HG03378 (cell line): ENCODE measurements at regions not wholly inside any gene's neighbourhood (a gene's known extent, or its start where the extent isn't known, plus 50 kb on each side); places are given as distances from the start of the nearest gene placed in this dataset.
"Not testable (repeated sequence)": the region's sequence is repeated elsewhere in the genome, so short reads cannot be mapped to it uniquely, and the experiment has no call there.

Experiments used
- ATAC-seq: cut with Tn5 transposase; IDR thresholded peaks from one replicate; pipeline ENCODE4 v1.9.1; 2021; ENCODE audit warnings: mild to moderate bottlenecking, moderate library complexity; ENCODE audit not compliant: unreplicated experiment

GRCh38 chr11:25488176-25488575 lies 843.8 kb upstream of the ANO3 start:
- ATAC-seq = not testable (repeated sequence)

GRCh38 chr11:25501426-25501825 lies 830.5 kb upstream of the ANO3 start:
- ATAC-seq = not testable (repeated sequence)

- no peak for ATAC-seq
Measured at GRCh38 chr11:25515576-25515975, 816.4 kb upstream of the ANO3 start.

- no peak for ATAC-seq
Measured at GRCh38 chr11:25520459-25520858, 811.5 kb upstream of the ANO3 start.

- no peak for ATAC-seq
Measured at GRCh38 chr11:25527841-25528240, 804.1 kb upstream of the ANO3 start.

GRCh38 chr11:25529572-25529971 lies 802.4 kb upstream of the ANO3 start:
- ATAC-seq = no peak

GRCh38 chr11:25535467-25536272 lies 796.3 kb upstream of the ANO3 start:
- ATAC-seq = no peak

- no peak for ATAC-seq
Measured at GRCh38 chr11:25536289-25536688, 795.6 kb upstream of the ANO3 start.

GRCh38 chr11:25537393-25537792 lies 794.5 kb upstream of the ANO3 start:
- ATAC-seq = no peak

GRCh38 chr11:25547292-25547691 lies 784.6 kb upstream of the ANO3 start:
- no peak for ATAC-seq

- ATAC-seq = no peak
Measured at GRCh38 chr11:25562417-25562816, 769.5 kb upstream of the ANO3 start.

- no peak for ATAC-seq
Measured at GRCh38 chr11:25565846-25566245, 766.1 kb upstream of the ANO3 start.

GRCh38 chr11:25566298-25567200 lies 765.4 kb upstream of the ANO3 start:
- ATAC-seq = no peak

GRCh38 chr11:25576320-25576719 lies 755.6 kb upstream of the ANO3 start:
- no peak for ATAC-seq

GRCh38 chr11:25579554-25579953 lies 752.4 kb upstream of the ANO3 start:
- ATAC-seq = not testable (repeated sequence)

GRCh38 chr11:25583596-25583995 lies 748.3 kb upstream of the ANO3 start:
- ATAC-seq = no peak

- ATAC-seq = no peak
Measured at GRCh38 chr11:25587496-25587895, 744.4 kb upstream of the ANO3 start.

- no peak for ATAC-seq
Measured at GRCh38 chr11:25593221-25593620, 738.7 kb upstream of the ANO3 start.

GRCh38 chr11:25596701-25597100 lies 735.2 kb upstream of the ANO3 start:
- no peak for ATAC-seq

- no peak for ATAC-seq
Measured at GRCh38 chr11:25597696-25598095, 734.2 kb upstream of the ANO3 start.

GRCh38 chr11:25602149-25602548 lies 729.8 kb upstream of the ANO3 start:
- no peak for ATAC-seq

- ATAC-seq = no peak
Measured at GRCh38 chr11:25602959-25603358, 729.0 kb upstream of the ANO3 start.
